HG02759 (cell line): ENCODE measurements at regions not wholly inside any gene's neighbourhood (a gene's known extent, or its start where the extent isn't known, plus 50 kb on each side); places are given as distances from the start of the nearest gene placed in this dataset.
"Not testable (repeated sequence)": the region's sequence is repeated elsewhere in the genome, so short reads cannot be mapped to it uniquely, and the experiment has no call there.

ENCODE experiments used
- ATAC-seq: cut with Tn5 transposase; IDR thresholded peaks from one replicate; pipeline ENCODE4 v1.9.1; 2021; ENCODE audit warnings: mild to moderate bottlenecking, moderate library complexity; ENCODE audit not compliant: unreplicated experiment

- no peak for ATAC-seq
Measured at GRCh38 chr20:40848526-40848925, 159.5 kb upstream of the MAFB start.

GRCh38 chr20:40849456-40849855 lies 160.4 kb upstream of the MAFB start:
- no peak for ATAC-seq

GRCh38 chr20:40851051-40851450 lies 162.0 kb upstream of the MAFB start:
- no peak for ATAC-seq

- ATAC-seq: no peak
Measured at GRCh38 chr20:40855269-40855668, 166.2 kb upstream of the MAFB start.

- ATAC-seq: no peak
Measured at GRCh38 chr20:40856653-40857052, 167.6 kb upstream of the MAFB start.

GRCh38 chr20:40860487-40860902 lies 168.1 kb upstream of the TOP1 start:
- no peak for ATAC-seq

GRCh38 chr20:40861427-40862008 lies 167.1 kb upstream of the TOP1 start:
- no peak for ATAC-seq

- ATAC-seq: no peak
Measured at GRCh38 chr20:40863355-40863919, 165.2 kb upstream of the TOP1 start.

- no peak for ATAC-seq
Measured at GRCh38 chr20:40864470-40864869, 164.2 kb upstream of the TOP1 start.

- ATAC-seq: no peak
Measured at GRCh38 chr20:40865095-40865494, 163.5 kb upstream of the TOP1 start.

- no peak for ATAC-seq
Measured at GRCh38 chr20:40866056-40866455, 162.6 kb upstream of the TOP1 start.

- no peak for ATAC-seq
Measured at GRCh38 chr20:40868551-40869217, 159.9 kb upstream of the TOP1 start.

GRCh38 chr20:40869218-40870147 lies 159.1 kb upstream of the TOP1 start:
- no peak for ATAC-seq

- ATAC-seq: no peak
Measured at GRCh38 chr20:40875116-40876085, 153.2 kb upstream of the TOP1 start.

- not testable (repeated sequence) for ATAC-seq
Measured at GRCh38 chr20:40878099-40878498, 150.5 kb upstream of the TOP1 start.

- ATAC-seq: no peak
Measured at GRCh38 chr20:40880063-40880728, 148.4 kb upstream of the TOP1 start.

- no peak for ATAC-seq
Measured at GRCh38 chr20:40880729-40881109, 147.9 kb upstream of the TOP1 start.

GRCh38 chr20:40882152-40882551 lies 146.5 kb upstream of the TOP1 start:
- no peak for ATAC-seq

GRCh38 chr20:40883097-40883496 lies 145.5 kb upstream of the TOP1 start:
- ATAC-seq: no peak

- no peak for ATAC-seq
Measured at GRCh38 chr20:40887105-40887504, 141.5 kb upstream of the TOP1 start.
